GM21390 (cell line): ENCODE measurements at regions not wholly inside any gene's neighbourhood (a gene's known extent, or its start where the extent isn't known, plus 50 kb on each side); places are given as distances from the start of the nearest gene placed in this dataset.
"Not testable (repeated sequence)": the region's sequence is repeated elsewhere in the genome, so short reads cannot be mapped to it uniquely, and the experiment has no call there.

ENCODE experiments used
- ATAC-seq: cut with Tn5 transposase; IDR thresholded peaks from one replicate; pipeline ENCODE4 v1.9.1; 2021; ENCODE audit not compliant: unreplicated experiment

DNA sequence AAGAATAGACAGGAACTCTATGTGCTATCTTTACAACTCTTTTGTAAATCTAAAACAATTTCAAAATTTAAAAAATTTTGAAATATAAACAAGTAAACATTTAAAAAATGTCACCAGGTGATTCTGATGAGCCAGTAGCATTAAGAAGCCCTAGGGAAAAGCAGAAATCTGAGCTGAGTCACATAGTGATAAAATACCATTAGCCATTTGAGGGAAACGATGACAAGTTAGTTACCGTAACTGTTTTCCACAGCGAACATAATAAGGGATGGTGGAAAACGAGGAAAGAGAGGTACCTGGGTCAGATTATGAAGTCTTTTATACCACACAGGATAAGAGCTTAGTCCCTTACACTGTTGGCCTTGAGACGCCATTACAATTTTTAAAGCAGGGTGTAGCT lies 55.5 kb downstream of the PRR15 start:
- ATAC-seq, result no peak

DNA sequence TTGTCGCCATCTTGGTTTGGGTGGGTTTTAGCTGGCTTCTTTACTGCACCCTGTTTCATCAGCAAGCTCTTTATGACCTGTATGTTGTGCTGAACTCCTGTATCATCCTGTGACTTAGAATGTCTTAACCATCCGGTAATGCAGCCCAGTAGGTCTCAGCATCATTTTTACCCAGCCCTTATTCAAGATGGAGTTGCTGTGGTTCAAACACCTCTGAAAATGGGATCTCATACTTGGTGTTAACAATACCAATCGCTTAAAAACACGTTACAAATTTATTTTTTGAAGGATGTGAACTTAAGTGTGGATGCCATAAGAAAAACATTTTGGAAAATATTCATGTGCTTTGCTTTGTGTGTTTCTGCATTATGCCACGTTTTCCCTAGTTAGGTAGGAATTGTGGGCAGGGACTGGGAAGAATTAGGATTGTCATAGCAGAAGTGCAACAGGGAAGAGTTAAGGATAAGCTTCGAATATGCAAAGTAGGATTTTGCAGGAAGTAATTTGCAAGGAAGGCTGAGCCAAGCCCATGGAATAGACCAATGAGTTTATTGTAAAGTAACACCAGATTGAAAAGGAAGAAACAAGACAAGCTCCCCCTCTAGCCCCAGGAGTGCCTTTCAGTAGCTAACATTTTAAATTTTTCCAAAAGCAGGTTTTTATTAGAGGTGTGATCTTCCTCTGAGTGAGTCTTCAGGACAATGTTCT lies 56.4 kb downstream of the PRR15 start:
- ATAC-seq, result no peak

DNA sequence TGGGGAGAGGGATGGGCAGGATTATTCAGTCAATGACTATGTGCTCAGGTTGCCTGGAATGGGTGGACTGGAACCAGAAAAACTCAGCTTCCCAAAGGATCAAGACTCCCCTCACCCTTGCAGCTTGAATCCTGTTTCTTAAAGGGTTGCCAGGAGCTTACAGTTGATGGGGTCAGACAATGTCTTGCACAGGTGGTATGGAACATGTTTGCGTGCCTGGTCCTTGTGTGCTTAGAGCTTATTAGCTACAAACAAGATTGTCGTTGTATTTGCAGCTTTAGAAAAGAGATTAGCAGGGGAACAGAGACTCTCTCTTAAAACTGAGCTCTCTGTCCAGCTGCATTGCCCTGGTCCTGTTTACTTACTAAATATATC lies 56.9 kb downstream of the PRR15 start:
- no peak for ATAC-seq

DNA sequence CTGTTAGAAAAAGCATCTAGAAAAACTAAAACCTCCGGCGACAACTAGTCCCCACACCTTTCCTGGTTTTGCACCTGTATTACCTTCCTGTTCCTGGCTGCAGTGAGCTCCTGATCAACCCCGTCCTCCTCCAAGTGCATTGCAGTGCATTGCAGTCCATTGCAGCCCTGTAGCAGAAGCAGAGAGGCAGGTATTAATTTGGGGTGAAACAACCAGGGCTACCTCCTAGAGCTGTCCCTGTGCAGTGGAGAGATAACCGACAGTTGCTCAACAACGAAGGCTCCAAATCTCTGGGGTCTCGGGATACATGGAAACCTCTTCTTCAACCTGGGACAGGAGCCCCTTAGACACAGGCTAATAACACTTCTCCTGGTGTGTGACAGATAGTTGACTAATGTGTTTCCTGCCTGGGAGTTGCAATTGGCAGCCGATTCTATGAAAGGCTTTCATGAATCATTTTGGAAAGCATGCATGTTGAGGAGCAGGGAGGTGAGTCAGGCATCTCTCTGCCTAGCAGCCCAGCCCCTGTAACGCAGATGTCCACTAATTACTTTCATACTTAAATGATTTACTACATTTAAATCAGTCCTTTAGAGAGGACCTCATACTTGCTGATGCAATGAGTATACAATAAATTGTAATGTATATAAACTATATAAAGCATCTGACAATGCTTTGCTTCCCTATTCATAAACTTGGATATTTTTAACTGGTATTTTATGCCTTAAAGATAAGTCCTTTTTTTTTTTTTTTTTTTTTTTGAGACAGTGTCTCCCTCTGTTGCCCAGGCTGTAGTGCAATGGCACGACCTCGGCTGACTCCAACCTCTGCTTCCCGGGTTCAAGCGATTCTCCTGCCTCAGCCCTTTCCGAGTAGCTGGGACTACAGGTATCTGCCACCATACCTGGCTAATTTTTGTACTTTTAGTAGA lies 59.0 kb downstream of the PRR15 start:
- ATAC-seq, result no peak

DNA sequence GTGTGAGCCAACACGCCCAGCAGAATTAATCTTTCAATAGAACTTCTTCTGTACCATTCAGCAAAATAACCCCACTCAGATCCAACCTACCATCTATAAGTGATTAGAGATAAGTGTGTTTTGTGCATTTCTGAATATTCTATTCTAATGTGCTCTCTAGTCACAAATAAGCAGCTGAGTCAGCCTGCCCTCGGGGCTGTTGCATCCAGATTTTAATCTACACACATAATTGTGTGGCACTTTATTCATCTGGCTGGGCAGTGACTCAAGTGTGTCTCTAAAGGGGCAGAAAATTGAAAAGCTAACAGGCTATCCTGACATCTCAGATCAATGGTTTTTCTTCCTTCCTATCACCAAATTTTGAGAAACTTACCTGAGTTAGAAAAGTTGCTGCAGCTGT lies 60.3 kb downstream of the PRR15 start:
- ATAC-seq, result no peak

DNA sequence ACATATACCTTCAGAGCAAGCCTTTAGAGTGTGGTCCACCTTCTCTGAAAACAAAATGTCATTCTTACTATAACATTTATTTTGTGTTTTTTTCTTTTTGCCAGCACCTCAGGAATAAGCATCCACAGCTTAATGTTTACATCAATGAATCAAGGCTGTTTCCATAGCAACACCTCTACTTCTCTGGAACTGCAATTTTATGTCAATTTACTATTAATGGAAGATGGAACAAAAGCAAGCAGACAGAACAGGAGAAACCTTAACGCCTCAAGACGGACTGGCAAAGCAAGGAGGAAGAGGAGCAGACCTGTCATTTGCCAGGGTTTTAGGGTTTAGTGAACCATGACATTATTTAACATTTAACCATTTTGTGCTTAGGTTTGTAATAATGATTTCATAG lies 63.1 kb downstream of the PRR15 start:
- ATAC-seq, result no peak

DNA sequence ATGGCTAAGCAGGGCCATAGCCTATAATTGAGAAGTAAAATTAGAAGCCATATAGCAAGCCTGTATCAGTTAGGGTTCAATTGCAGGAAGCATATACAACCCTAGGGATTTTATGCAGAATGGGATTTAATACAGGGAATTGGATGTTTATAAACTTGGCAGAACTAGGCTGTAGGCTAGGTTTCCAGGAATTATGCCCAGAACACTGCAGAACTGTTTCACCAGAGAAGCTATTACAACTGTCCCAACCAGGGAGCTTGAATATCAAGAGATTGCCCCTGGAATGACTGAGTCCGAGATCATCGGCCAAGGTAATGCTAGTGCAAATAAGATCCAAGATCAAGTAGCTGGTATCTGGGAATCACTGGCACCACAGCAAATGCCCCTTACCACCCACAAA lies 64.0 kb downstream of the PRR15 start:
- no peak for ATAC-seq

DNA sequence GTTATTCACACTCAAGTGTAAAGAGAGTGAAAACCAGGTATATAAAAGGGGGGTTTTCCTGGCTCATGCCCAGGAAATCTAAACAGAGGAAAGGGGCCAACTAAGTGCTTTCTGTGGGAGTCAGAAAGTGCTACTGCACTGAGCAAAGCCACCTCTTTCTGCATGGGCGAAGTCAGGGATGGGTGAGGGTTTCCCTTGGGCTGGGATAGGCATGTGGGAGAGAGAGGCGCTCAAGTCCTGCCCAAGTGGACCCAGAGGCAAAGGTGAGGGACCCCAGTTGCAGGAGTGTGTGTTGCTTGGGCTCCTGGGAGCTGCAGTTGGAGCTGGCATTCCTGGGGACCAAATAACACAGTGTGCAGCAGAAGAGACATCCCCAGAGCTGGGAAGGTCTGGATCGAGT lies 65.9 kb downstream of the PRR15 start:
- ATAC-seq, result no peak

DNA sequence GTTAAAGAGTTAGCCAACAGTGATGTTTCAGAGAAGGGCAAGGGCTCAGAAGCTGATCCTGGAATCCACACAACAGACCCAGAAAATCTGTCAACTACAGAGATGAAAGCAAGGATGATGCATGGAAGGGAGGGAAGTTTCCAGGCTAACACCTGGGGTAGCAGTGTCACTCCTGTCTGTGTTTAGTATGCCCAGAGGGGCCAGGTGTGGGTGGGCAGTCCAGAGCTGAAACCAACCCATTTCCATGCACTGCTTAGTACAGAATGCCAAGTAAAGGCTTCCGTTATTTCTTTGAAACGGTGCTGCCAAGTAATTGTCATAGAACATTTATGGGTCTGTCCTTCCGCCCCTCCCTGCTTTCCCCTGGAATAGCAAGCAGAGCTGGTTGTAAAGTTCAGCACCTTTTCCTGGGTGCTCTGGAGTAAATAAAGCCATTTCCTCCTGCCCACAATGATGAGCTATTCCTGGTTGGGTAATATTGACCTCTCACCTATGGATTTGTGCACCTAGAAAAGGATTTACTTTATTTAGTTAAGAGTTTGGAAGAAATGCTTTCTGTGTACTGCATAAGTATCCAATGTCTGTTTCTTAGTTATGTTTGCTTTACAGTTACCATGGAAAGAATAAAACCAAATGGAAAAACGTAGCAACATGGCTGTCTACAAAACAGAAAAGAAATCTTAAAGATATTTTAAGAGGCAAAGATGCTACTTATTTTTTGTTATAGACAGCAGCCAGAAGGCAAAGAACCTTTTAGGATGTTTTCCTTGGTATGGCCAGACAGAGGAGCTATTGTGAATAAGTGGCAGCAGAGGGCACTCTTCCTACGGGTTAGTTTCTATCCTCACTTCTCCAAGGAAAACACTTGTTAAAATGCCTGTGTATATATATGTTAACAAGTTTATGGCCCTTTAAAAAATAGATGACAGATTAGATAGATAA lies 71.7 kb downstream of the PRR15 start:
- ATAC-seq, result not testable (repeated sequence)

DNA sequence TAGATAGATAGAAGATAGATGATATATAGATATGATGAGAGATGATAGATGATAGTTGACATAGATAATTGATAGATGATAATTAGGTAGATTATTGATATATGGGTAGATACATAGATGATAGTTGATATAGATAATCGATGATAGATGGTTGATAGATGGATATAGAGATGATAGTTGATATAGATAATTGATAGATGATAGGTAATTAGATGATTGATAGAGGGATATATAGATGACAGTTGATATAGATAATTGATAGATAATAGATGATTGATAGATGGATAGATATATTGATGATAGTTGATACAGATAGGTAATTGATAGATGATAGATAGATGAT lies 72.3 kb downstream of the PRR15 start:
- no peak for ATAC-seq

DNA sequence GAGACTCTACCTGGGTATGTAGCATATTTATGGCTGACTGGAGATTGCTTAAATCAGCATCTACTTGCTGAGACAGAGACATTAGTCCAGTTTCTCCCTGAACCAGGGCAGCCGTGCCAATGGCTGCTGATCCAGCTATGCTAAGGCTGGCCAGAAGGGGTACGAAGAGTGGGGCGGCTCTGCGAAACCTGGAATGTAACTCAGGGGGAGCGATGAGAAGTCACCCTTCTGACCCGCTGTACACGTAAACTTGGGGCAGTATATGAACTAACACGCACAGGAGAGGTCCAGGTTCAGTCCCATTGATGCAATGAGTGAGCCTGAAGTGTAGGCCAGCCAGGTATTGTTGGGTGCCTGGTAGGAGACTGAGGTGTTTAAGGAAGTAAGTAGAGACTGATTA lies 73.7 kb downstream of the PRR15 start:
- ATAC-seq, result no peak

DNA sequence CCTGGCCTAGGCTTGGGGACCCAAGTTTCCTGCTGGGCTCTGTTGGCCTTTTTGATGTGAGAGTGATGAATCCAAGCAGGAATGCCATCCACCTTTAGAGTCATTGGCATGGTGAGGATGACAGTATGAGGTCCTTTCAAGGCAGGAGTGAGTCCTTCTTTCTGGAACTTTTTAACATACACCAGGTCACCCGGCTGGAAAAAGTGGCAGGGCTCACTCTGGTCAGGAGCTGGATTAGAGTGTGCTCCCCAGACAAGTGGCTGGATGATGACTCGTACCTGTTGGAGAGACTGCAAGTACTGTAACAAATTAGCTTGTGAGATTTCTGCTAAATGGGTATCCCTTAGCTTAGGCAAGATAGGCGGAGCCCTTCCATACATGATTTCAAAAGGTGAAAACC lies 75.2 kb downstream of the PRR15 start:
- not testable (repeated sequence) for ATAC-seq

DNA sequence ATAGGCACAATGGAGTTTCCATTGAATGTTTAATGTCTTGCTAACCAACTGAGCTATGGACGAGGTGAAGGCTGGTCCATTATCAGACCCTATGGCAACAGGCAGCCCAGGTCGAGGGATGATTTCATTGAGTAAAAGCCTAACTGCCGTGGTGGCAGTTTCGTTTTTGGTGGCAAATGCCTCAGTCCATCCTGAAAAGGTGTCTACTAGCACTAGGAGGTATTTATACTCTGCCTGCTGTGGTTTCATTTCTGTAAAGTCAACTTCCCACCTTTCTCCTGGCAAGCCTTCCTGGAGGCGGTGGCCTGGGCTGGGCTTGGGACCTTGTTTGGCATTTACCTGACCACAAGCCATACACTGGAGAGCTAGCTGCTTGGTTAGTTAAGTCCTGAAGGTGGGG lies 75.8 kb downstream of the PRR15 start:
- ATAC-seq, result no peak

DNA sequence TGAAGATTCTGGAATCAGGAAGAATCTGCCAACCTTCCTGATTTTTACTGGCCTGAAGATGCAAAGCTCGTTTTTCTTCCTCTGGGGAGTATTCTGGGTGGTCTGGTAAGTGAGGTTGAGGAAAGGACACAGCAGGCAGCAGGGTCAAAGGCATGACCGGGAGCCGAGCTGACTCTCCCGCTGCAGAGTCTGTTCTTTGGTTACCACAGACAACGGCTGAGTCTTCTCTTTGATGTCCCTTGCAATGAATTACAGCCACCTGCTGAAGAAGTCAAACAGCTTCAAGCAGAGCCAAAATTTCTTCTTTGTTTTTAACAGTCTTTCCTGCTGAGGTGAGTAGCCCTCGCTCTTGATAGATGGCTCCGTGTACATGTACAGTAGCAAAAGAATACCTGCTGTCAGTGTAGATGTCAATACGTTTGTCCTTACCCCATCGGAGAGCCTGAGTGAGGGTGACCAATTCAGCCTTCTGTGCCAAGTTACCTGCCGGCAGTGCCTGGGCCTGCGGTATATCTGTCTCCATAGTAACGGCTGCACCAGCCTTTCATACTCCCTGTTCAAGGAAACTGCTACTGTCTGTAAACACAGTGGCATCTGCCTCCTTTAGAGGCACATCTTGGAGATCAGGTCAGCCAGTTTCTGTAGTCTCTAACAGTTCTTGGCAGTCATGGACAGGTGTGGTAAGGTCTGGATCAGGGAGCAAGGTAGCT lies 76.4 kb downstream of the PRR15 start:
- no peak for ATAC-seq

DNA sequence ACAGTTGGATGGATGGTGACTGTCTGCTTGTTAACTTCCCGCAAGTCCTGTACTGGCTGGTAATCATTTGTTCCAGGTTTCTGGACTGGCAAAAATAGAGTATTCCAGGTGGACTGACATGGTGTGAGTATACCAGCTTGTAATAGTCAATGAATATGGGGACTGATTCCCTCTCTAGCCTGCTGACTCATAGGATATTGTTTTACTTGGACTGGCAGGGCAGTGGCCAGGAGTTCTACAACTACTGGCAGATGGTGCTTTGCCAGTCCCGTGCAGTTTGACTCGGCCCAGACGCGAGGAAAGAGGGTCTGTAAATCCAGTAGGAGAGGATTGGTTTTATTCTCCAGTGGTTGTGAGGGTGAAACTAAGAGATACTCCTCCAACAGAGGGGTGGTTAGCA lies 78.0 kb downstream of the PRR15 start:
- no peak for ATAC-seq

DNA sequence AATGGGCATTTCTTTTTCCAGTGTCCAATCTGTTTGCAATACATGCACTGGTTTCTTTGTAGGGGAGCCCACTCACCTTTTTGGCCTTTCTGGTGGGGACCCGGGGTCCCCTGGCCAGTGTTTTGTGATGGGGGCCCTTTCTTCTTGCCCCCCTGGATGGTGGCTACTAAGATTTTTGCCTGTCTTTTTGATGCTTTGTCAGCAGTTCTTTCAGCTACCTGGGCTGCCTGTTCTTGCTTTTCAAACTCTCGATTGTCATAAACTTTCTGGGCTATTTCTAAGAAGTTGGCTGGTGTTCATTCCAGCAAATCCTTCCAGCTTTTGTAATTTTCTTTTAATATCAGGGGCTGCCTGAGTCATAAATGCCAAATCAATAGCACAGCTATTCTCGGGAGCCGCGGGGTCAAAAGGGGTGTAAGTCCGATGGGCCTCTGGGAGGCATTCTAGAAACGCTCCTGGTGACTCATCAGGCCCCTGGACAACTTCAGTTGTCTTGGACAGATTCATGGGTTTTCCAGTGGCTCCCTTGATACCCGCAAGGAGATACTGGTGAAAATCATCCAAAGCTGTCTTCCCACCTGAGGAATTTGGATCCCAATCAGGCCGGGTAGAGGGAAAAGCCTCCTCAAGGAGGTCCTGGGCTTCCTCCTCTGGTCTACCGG lies 79.0 kb downstream of the PRR15 start:
- no peak for ATAC-seq

DNA sequence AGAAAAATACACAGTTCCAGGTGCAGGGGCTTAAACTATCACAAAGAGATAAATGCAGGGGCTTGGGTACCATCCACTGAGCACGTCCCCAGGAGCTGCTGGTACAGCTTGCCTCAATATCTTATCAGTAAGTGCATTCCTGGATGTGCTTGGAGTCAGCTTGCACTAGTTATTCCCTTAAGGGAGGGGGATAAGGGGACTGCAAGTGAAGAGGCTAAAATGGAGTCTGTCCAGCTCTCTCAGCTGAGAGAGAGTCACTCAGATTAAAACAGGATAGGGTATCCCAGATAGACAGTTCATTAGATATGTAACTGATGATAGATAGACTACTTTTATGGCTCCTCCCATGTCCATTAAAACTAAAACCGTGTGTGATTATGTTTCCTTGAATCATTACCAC lies 82.5 kb downstream of the PRR15 start:
- not testable (repeated sequence) for ATAC-seq

DNA sequence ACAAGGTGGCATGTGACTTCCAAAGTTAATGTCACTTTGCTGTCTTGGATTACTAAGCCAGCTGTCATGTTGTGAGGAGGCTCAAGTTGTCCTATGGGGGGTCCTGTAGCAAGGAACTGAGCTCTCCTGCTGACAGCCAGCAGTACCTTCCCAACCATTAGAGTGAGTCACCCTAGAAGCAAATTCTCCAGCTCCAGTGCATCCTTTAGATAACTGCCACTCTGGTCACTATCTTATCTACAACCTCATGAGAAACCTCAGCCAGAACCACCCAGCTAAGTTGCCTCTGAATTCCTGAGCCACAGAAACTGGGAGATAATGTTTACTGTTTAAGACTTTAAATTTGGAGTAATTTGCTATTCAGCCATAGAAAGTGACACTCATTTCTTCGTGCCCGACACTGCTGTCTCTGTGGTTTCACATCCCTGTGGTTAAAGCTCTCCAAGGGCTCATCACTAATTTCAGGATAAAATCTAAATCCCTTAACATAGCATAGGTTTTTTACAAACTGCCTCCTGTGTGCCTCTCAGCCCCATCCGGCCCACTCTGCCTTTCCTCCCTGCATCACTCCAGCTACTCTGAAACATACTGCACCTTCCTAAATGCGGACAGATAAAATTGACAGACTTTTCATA lies 83.5 kb downstream of the PRR15 start:
- ATAC-seq, result no peak

DNA sequence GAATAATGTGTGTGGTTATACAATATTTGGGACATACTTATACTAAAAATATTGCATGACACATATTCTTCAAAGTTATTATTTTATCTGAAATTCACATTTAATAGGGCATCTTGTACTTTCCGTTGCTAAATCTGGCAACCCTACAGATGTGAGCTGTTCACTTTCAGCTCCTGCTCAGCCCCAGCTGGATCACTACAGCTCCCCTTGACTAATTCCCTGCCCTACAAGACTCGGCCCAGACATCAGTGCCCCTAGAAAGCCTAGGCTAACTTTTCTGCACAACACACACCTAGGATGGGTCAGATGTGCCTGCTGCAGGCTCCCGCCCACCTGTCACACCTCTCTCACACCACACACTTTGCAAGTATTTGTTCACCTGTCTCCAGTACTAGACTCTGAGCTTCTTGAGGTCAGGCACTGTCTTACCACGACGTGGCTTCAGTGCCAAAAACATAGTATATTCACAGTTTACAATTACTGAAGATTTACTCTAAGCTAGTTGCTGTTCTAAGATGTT lies 84.1 kb downstream of the PRR15 start:
- not testable (repeated sequence) for ATAC-seq
